ENCODE measurements at regions not wholly inside any gene's neighbourhood (a gene's known extent, or its start where the extent isn't known, plus 50 kb on each side); places are given as distances from the start of the nearest gene placed in this dataset.

- TF ChIP-seq POLR2A (IDR thresholded peaks at IDR 0.05) = no peak
- no peak for TF ChIP-seq CTCF (IDR thresholded peaks at IDR 0.05 in 4 of 5, conservative IDR thresholded peaks at IDR 0.05 in 1 of 5)
Observed at GRCh38 chr6:165829376-165829775, 166.3 kb upstream of the PDE10A start.

All from gastrocnemius medialis (tissue), 4 donors.